ENCODE measurements at regions not wholly inside any gene's neighbourhood (a gene's known extent, or its start where the extent isn't known, plus 50 kb on each side); places are given as distances from the start of the nearest gene placed in this dataset.

GRCh38 chr1:60866917-60867531, 215.3 kb upstream of the NFIA start (continued):
- TF ChIP-seq ZBTB26 (tag by site-specific recombination; optimal IDR thresholded peaks at IDR 0.05) (no peak), FEZF1 (tag by site-specific recombination; IDR thresholded peaks at IDR 0.05) (peak; percentile 37), ZSCAN5A (tag by site-specific recombination; IDR thresholded peaks at IDR 0.05) (no peak), ZNF202 (tag by site-specific recombination; IDR thresholded peaks at IDR 0.05; ENCODE audit: borderline replicate concordance) (no peak), ZNF529 (tag by site-specific recombination; IDR thresholded peaks at IDR 0.05; ENCODE audit: insufficient replicate concordance) (no peak), ZNF404 (tag by site-specific recombination; IDR thresholded peaks at IDR 0.05) (no peak), ATF2 (tag by site-specific recombination; IDR thresholded peaks at IDR 0.05; ENCODE audit: low read depth) (peak; percentile 90), ZBTB44 (tag by site-specific recombination; IDR thresholded peaks at IDR 0.05) (no peak; the same call in 1 of the 2 replicates), ZNF624 (tag by site-specific recombination; IDR thresholded peaks at IDR 0.05) (no peak), ZNF768 (tag by site-specific recombination; IDR thresholded peaks at IDR 0.05) (no peak), ZNF629 (tag by site-specific recombination; IDR thresholded peaks at IDR 0.05) (peak; percentile 86), ZNF426 (tag by site-specific recombination; IDR thresholded peaks at IDR 0.05) (no peak), KLF8 (tag by site-specific recombination; IDR thresholded peaks at IDR 0.05) (no peak), OVOL3 (tag by site-specific recombination; IDR thresholded peaks at IDR 0.05) (peak; percentile 75; the same call in 1 of the 2 replicates), ZNF701 (tag by site-specific recombination; IDR thresholded peaks at IDR 0.05) (no peak), ZNF747 (tag by site-specific recombination; IDR thresholded peaks at IDR 0.05) (no peak), HOXC10 (CRISPR knock-in tag; IDR thresholded peaks at IDR 0.05) (no peak), ZNF623 (tag by site-specific recombination; IDR thresholded peaks at IDR 0.05) (no peak), INSM2 (tag by site-specific recombination; IDR thresholded peaks at IDR 0.05) (0 out of 2 replicates have a peak, but pooled peaks have one; percentile 38), KLF16 (tag by site-specific recombination; IDR thresholded peaks at IDR 0.05) (no peak), ZNF391 (tag by site-specific recombination; IDR thresholded peaks at IDR 0.05; ENCODE audit: borderline replicate concordance, low read depth) (no peak), ZBTB21 (tag by site-specific recombination; IDR thresholded peaks at IDR 0.05) (peak; percentile 52; the same call in 1 of the 2 replicates), ZNF518A (tag by site-specific recombination; conservative IDR thresholded peaks at IDR 0.05; ENCODE audit: low read depth) (no peak; the same call in 1 of the 2 replicates), ZNF362 (tag by site-specific recombination; IDR thresholded peaks at IDR 0.05) (peak; percentile 96)

Data from HEK293 (cell line).